Iris pigment epithelial cell (primary cell): ENCODE measurements at regions not wholly inside any gene's neighbourhood (a gene's known extent, or its start where the extent isn't known, plus 50 kb on each side); places are given as distances from the start of the nearest gene placed in this dataset.

Experiments used
- DNase-seq: peaks from one replicate; pipeline ENCODE4 v3.0.0-alpha.2; 2011; ENCODE audit warnings: low read depth

- DNase-seq = no peak
Measured at GRCh38 chr3:31142543-31142942, 248.1 kb upstream of the GADL1 start.

DNA sequence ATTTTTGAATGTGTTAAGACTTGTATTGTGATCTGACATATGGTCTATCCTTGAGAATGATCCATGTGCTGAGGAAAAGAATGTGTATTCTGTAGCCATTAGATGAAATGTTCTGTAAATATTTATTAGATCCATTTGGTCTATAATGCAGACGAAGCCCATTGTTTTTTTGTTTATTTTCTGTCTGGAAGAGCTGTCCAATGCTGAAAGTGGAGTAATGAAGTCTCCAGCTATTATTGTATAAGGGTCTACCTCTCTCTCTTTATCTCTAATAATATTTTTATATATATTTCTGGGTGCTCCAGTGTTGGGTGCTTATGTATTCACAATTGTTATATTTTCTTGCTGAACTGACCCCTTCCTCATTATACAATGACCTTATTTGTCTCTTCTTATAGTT, 250.6 kb upstream of the GADL1 start:
- no peak for DNase-seq

GRCh38 chr3:31147550-31147949, 253.1 kb upstream of the GADL1 start:
- no peak for DNase-seq

DNA sequence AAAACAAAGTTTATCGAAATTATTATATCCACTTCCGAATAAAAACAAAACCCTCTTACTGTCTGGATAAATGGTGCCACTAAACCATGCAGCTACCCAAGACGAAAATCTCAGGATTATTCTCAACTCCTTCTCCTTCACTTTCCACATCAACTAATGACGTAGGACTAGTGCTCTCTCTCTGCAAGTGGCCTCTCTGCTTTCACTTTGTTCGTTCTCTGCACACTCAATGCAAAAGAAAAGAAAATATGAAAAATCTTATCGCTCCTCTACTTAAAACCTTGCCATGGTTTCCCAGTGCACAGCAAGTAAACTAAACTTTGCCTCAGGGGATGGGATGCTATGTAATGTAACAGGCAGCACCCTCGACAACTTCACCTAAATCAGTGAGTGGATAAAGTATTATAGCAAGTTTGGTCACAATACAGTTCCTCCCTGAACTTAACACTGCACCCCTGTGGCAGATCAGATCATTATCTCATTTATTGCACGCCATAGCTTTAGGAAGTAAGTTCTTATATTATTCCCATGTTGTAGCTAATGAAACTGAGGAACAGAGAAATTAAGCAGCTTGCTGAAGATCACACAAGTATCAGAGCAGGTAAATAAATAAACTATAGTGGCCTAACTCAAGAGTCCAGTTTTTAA, 262.7 kb upstream of the GADL1 start:
- no peak for DNase-seq

- peak; percentile 10 for DNase-seq
Measured at GRCh38 chr3:31157893-31158620, 263.6 kb upstream of the GADL1 start.

GRCh38 chr3:31159331-31160039, 265.0 kb upstream of the GADL1 start:
- DNase-seq = peak; percentile 14

DNA sequence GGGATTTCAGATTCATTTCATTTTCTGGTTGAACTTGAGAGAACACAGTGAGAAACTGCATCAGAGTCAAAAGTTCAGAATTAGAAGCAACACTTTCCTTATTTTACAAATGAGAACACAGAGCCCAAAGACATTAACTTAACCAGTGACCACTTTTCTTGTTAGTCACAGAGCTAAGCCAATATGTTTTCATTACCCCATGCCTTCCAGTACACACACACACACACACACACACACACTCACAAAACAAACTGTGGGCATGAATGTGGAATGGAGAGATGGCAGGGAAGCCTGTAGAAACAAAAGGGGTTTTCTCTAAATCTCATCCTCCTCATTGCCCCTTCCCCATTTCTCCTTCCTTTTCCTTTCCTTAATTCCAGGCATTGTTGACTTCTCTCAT, 267.4 kb upstream of the GADL1 start:
- DNase-seq = no peak

- DNase-seq = no peak
Measured at GRCh38 chr3:31164381-31164780, 269.9 kb upstream of the GADL1 start.

DNA sequence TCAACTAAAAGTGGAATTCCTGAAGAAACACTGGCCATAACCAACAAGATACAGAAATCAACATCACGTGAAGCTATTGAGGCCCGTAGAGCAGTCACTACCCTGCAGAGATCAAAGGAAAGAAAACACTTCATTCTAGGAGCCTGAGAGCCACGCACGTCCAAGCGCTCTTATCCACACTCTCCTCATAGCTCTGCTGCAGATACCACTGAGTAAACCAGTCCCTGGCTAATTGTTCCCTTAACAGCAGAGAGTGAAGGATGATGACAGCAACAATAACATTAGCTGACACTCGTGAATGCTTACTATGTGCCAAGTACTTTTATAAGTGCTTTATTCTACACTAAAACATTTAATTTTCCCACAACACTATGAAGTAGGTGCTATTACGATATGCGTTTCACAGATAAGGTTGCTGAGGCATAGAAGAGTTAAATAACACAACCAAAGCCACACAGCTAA, 271.0 kb upstream of the GADL1 start:
- peak; percentile 47 for DNase-seq

DNA sequence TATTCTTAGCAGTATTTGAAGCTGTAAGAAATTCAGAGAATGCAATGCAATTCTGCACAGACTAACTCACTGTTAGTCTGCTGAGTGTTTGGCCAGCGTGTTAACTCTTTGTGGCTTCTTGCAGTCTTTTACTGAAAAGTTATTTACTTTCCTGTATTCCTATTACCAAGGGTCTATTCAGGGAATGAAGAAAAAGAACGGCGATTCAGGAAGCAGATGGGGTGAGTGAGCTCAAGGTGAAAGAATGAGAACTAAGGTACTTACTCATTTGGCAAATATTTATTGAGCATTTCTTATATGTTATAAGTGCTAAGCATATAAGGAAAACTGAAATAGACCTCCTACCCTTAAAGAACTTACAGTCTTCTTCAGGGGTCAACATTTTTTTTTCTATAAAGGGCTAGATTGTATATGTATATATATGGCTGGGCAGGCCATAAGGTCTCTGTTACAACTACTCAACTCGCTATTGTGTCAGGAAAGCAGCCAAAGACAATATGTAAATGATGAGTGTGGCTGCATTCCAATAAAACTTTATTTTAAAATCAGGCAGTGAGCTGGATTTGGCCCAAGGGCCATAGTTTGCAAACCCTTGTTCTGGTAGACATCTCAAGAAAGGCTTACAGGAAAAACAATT, 271.9 kb upstream of the GADL1 start:
- peak; percentile 93 for DNase-seq

- peak; percentile 75 for DNase-seq
Measured at GRCh38 chr3:31167666-31168065, 273.2 kb upstream of the GADL1 start.

DNA sequence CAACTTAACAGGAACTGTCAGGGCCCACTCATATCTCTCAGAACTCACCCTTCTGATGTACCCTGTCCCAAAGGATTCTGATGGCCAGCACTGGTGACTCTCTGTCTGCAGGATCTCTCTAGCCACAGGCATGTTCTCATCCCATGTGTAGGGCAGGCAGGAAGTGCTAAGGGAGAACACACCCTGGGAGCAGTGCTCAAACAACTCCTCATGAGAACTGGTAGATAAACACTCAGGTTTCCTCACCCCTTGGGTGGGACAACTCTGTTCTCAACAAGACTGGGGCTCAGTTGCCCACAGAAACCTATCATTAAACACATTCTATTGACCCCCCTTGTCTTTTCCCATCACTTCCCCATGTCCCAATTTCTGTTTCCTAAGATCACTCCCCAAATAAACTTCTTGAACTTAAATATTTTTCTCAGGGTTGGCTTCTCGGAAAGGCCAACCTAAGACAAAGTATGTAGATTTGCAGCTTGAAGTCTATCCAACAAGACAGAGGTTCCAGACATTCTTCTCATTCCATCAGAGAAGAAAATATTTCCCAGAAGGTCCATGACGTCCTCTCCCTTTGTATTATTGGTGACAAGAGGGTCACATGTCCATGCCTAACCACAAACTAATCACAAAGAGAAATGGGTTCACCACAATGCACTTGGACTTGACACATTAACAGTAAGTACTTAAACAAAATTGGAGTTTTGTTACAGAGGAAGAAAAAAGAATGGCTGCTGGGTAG, 276.6 kb upstream of the GADL1 start:
- DNase-seq = peak; percentile 99

GRCh38 chr3:31172336-31172735, 277.9 kb upstream of the GADL1 start:
- no peak for DNase-seq

GRCh38 chr3:31173118-31173718, 278.8 kb upstream of the GADL1 start:
- no peak for DNase-seq

DNA sequence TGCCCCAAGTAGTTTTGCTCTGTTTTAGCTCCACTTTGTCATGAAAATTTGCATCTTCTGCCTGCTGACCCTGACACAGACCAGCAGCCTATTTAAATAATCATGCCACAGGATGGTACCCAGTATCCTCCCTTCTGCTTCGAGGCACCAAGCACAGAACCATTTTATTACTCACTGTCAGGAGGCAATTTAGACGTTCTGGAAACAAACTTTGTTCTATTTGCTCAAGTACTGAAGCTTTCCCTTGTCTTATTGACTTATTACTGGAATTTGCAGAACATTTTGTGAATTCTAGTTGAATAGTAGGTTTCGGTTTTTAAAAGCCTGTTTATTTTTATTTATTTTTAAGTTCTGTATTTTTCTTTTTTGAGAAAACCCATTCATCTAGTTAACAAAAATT, 279.6 kb upstream of the GADL1 start:
- DNase-seq = no peak

DNA sequence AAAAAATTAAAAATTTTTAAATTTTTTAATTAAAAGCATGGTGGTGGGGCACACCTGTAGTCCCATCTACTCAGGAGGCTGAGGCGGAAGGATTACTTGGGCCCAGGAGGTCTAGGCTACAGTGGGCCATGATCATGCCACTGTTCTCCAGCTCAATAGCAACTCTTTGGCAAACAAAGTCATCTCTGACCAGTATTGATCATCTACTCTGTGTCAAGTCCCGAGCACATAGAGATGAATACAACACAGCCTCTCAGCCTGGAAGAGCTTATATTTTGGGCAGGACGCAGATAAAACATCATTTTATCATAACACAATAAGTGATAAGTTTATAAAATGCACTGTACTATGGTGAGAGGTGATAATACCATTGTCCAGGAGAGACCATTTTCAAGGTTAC, 281.6 kb upstream of the GADL1 start:
- DNase-seq = no peak

- DNase-seq = no peak
Measured at GRCh38 chr3:31178467-31178866, 284.0 kb upstream of the GADL1 start.

- no peak for DNase-seq
Measured at GRCh38 chr3:31179768-31180167, 285.3 kb upstream of the GADL1 start.

- DNase-seq = no peak
Measured at GRCh38 chr3:31180274-31180673, 285.8 kb upstream of the GADL1 start.

GRCh38 chr3:31181661-31182060, 287.2 kb upstream of the GADL1 start:
- no peak for DNase-seq

GRCh38 chr3:31182661-31183060, 288.2 kb upstream of the GADL1 start:
- no peak for DNase-seq
